Heart right ventricle (tissue), 16 donors: ENCODE measurements at regions not wholly inside any gene's neighbourhood (a gene's known extent, or its start where the extent isn't known, plus 50 kb on each side); places are given as distances from the start of the nearest gene placed in this dataset.
A peak's percentile ranks its signal among the peaks of the same experiment; 100 is the strongest.
"Not testable (repeated sequence)": the region's sequence is repeated elsewhere in the genome, so short reads cannot be mapped to it uniquely, and the experiment has no call there.

Experiments used
- ATAC-seq, 8 donors: fragments of 200-7000 bp; cut with Tn5 transposase; one replicate each; pipeline ENCODE4 v1.9.1; 2020; ENCODE audit warnings: mild to moderate bottlenecking in 8 of 8, moderate library complexity in 8 of 8, moderate number of reproducible peaks in 1 of 8
- DNase-seq, 2 donors: peaks; one replicate each; pipeline ENCODE4 v3.0.0-alpha.2; 2020
- H3K27ac ChIP-seq, 10 donors: fragments of 200-600 bp; sonication (generic) in 2 of 10; one replicate each; pipeline versions ENCODE4 v1.5.0 to v1.8.0; 2020 to 2022; ENCODE audit warnings: mild to moderate bottlenecking in 3 of 10
- H3K27me3 ChIP-seq, 7 donors: fragments of 200-600 bp; one replicate each; pipeline ENCODE4 v1.8.0; 2021 to 2022; ENCODE audit warnings: mild to moderate bottlenecking in 2 of 7
- H3K36me3 ChIP-seq, 9 donors: fragments of 200-600 bp; sonication (generic) in 1 of 9; one replicate each; pipeline versions ENCODE4 v1.5.0 to v1.8.0; 2020 to 2022; ENCODE audit warnings: mild to moderate bottlenecking in 2 of 9
- H3K4me1 ChIP-seq, 9 donors: fragments of 200-600 bp; sonication (generic) in 1 of 9; one replicate each; pipeline versions ENCODE4 v1.5.0 to v1.8.0; 2020 to 2022; ENCODE audit warnings: mild to moderate bottlenecking in 4 of 9
- H3K4me3 ChIP-seq, 10 donors: fragments of 200-600 bp; sonication (generic) in 2 of 10; one replicate each; pipeline versions ENCODE4 v1.5.0 to v1.8.0; 2020 to 2022; ENCODE audit warnings: mild to moderate bottlenecking in 7 of 10, moderate library complexity in 2 of 10
- H3K9me3 ChIP-seq, 11 donors: fragments of 200-600 bp in 10 of 11; sonication (generic) in 2 of 11; one replicate each; pipeline versions ENCODE4 v1.5.0 to v1.8.0; 2013 to 2022; ENCODE audit warnings: mild to moderate bottlenecking in 2 of 11, control low read depth in 1 of 11, moderate library complexity in 1 of 11
- CTCF ChIP-seq, 9 donors: fragments of 200-600 bp; sonication (generic) in 2 of 9; IDR thresholded peaks; one replicate each; pipeline versions ENCODE4 v1.5.0 to v1.8.0; 2021 to 2022; ENCODE audit warnings: antibody characterized with exemption in 9 of 9, mild to moderate bottlenecking in 5 of 9, moderate library complexity in 1 of 9
- WGBS, 2 donors: extraction: QIAGEN DNeasy Blood & Tissue Kit; methylation state at CpG; one replicate each; pipeline ENCODE4 v1.1.7; 2013; ENCODE audit warnings: inconsistent platforms in 1 of 2; 5-methylcytosine and 5-hydroxymethylcytosine counted together
- intact Hi-C, 10 donors: fragments of 100-400 bp; cut with DNase I; formaldehyde crosslinking; loops; one replicate each; pipeline versions ENCODE4 v1.11.1 to v1.14.2; 2022
- donor health status: Arrhythmogenic right ventricular cardiomyopathy.
- donor health status: ischemic (EF 13 %, LVEDD 7.1; RV severe dilation, severe dysfunction).
- donor health status: healthy with polysubstance abuse.
- donor health status: DM: no; HTN: yes; CAD: no.
- donor health status: DM: no; HTN: no; CAD: no.
- donor health status: ischemic (EF 25% LVEDD 6.9; RV normal size, moderate dysfunction).
- donor health status: ischemic (EF 25% LVEDD 5.7; RV mildly dilated, moderate dysfunction).
- donor health status: healthy.
- donor health status: DM: yes; HTN: yes; CAD: no.
- donor health status: Ischemic cardiomyopathy.
- donor health status: ischemic (EF 35%, LVEDD 5.7; RV mildly dilated, moderate dysfunction).
- donor health status: nonischemic (EF 11% LVEDD 7.7; RV severe dilation, severe dysfunction).
- donor health status: DM: yes; HTN: yes; CAD: no.
- donor health status: PGD.
- donor health status: ischemic (EF 29% LVEDD 5.4; RV normal size, mild dysfunction).
- donor health status: nonischemic (EF 23%, LVEDD 6.1; RV moderate dilation, normal function).

- DNase-seq (no peak), ATAC-seq (no peak)
- intact Hi-C loops: no loop called here
- no peak for TF ChIP-seq CTCF (IDR thresholded peaks at IDR 0.05)
- Histone ChIP-seq H3K4me1 (no peaks in the 10 kb centered on the region), H3K36me3 (no peaks in the 10 kb centered on the region), H3K4me3 (no peak overlapping the region), H3K27me3 (no peaks in the 10 kb centered on the region), H3K27ac (no peak overlapping the region), H3K9me3 (peaks cover 0 to 7% (median 0%) of the 10 kb centered on the region in 11 donors)
- 92 to 94% methylated on average over 4 of the region's 4 CpGs for WGBS, 2 donors
These were observed 160.1 kb upstream of the BANK1 start for GRCh38 chr4:101630319-101630986.

GRCh38 chr4:101621120-101621519 lies 169.4 kb upstream of the BANK1 start:
- H3K4me1 ChIP-seq: no peaks in the 10 kb centered on the region
- peaks cover 0 to 3% (median 0%) of the 10 kb centered on the region in 11 donors for H3K9me3 ChIP-seq
- 77 to 83% methylated on average over 2 of the region's 2 CpGs for WGBS, 2 donors
- intact Hi-C loops: loop anchor here in 1 of 10 donors (5.0 kb wide), 1 partner anchor 871 kb away; no protein-coding TSS in a partner anchor
- peak in 1 of 8 donors; percentile 35 for ATAC-seq
- H3K27ac ChIP-seq: no peak overlapping the region
- no peaks in the 10 kb centered on the region for H3K27me3 ChIP-seq
- H3K36me3 ChIP-seq: no peaks in the 10 kb centered on the region
- H3K4me3 ChIP-seq: no peak overlapping the region
- no peak for DNase-seq
- no peak for TF ChIP-seq CTCF (IDR thresholded peaks at IDR 0.05)

GRCh38 chr4:101615652-101616051 lies 174.9 kb upstream of the BANK1 start:
- intact Hi-C loops: no loop called here
- ATAC-seq (no peak), DNase-seq (no peak)
- H3K36me3 ChIP-seq: no peaks in the 10 kb centered on the region
- H3K4me3 ChIP-seq: no peak overlapping the region
- no peaks in the 10 kb centered on the region for H3K9me3 ChIP-seq
- no peak for TF ChIP-seq CTCF (IDR thresholded peaks at IDR 0.05)
- no peaks in the 10 kb centered on the region for H3K4me1 ChIP-seq
- WGBS, 2 donors: 65 to 70% methylated on average over 2 of the region's 2 CpGs
- no peaks in the 10 kb centered on the region for H3K27me3 ChIP-seq
- no peak overlapping the region for H3K27ac ChIP-seq

- 76 to 95% methylated on average over 3 of the region's 3 CpGs for WGBS, 2 donors
These were observed 183.5 kb upstream of the BANK1 start for GRCh38 chr4:101606989-101607388.

GRCh38 chr4:101604976-101605375 lies 185.6 kb upstream of the BANK1 start:
- intact Hi-C loops: no loop called here
- Histone ChIP-seq H3K4me1 (peaks cover 0 to 7% (median 0%) of the 10 kb centered on the region in 9 donors), H3K9me3 (no peaks in the 10 kb centered on the region), H3K27ac (no peak overlapping the region), H3K36me3 (no peaks in the 10 kb centered on the region), H3K4me3 (no peak overlapping the region), H3K27me3 (no peaks in the 10 kb centered on the region)
- 31 to 96% methylated on average over 1 of the region's 1 CpG for WGBS, 2 donors
- DNase-seq: no peak
- TF ChIP-seq CTCF (IDR thresholded peaks at IDR 0.05): no peak
- ATAC-seq: no peak

More at GRCh38 chr4:101606989-101607388, 183.5 kb upstream of the BANK1 start:
- H3K36me3 ChIP-seq, intact Hi-C loops, DNase-seq, H3K27me3 ChIP-seq, ATAC-seq, H3K4me1 ChIP-seq, H3K9me3 ChIP-seq, H3K4me3 ChIP-seq, H3K27ac ChIP-seq: not testable (repeated sequence)
